ENCODE measurements at regions not wholly inside any gene's neighbourhood (a gene's known extent, or its start where the extent isn't known, plus 50 kb on each side); places are given as distances from the start of the nearest gene placed in this dataset.
"Not testable (repeated sequence)": the region's sequence is repeated elsewhere in the genome, so short reads cannot be mapped to it uniquely, and the experiment has no call there.

DNA sequence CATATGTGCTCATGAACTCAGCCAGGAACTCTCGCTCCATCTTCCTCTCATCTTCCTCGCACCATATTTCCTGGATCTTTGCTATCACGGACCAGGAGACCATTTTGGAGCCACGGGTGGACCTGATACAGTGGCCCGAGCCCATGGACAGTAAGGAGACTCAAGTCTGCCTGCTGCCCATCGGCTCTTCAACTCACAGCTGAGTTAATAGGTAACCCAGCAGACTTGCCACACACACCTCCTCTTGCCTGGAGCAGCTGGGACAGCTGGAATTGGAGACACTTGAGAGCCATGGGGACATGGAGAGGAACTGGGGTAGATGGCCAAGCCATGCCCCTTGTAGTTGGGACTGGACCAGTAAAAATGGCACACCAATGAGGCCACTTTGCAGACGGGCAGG lies 936.1 kb downstream of the SPATA31A6 start:
- not testable (repeated sequence) for TF ChIP-seq POLR2A, CTCF, POLR2AphosphoS5, EP300 (IDR thresholded peaks at IDR 0.05)

Measured in gastroesophageal sphincter (tissue), 3 donors.